Neural crest cell (in vitro differentiated cells): ENCODE measurements at regions not wholly inside any gene's neighbourhood (a gene's known extent, or its start where the extent isn't known, plus 50 kb on each side); places are given as distances from the start of the nearest gene placed in this dataset.

Source experiments
- DNase-seq: peaks from one replicate; pipeline ENCODE4 v3.0.0; 2021; ENCODE audit warnings: low read depth, mixed read lengths, low spot score
- H3K27ac Mint-ChIP-seq: one replicate; pipeline ENCODE4 v1.8.0; 2021; ENCODE audit warnings: mild to moderate bottlenecking, mixed read lengths; ENCODE audit not compliant: unreplicated experiment
- H3K27me3 Mint-ChIP-seq: 2 replicates; pipeline ENCODE4 v1.8.0; 2021; ENCODE audit warnings: low read depth, mild to moderate bottlenecking, mixed read lengths
- H3K36me3 Mint-ChIP-seq: 2 replicates; pipeline ENCODE4 v1.8.0; 2021; ENCODE audit warnings: low read depth, mild to moderate bottlenecking, mixed read lengths
- H3K4me1 Mint-ChIP-seq: 2 replicates; pipeline ENCODE4 v1.8.0; 2021; ENCODE audit warnings: mixed read lengths
- H3K4me3 Mint-ChIP-seq: one replicate; pipeline ENCODE4 v1.8.0; 2021; ENCODE audit warnings: mild to moderate bottlenecking, mixed read lengths
- H3K9me3 Mint-ChIP-seq: 2 replicates; pipeline ENCODE4 v1.8.0; 2021; ENCODE audit warnings: mixed read lengths
- TF ChIP-seq, protein P1 (sequence below): fragments of 200-600 bp; sonication (generic); conservative IDR thresholded peaks from 2 replicates; pipeline ENCODE4 v1.5.0; 2021; ENCODE audit warnings: antibody characterized with exemption, mild to moderate bottlenecking

DNA sequence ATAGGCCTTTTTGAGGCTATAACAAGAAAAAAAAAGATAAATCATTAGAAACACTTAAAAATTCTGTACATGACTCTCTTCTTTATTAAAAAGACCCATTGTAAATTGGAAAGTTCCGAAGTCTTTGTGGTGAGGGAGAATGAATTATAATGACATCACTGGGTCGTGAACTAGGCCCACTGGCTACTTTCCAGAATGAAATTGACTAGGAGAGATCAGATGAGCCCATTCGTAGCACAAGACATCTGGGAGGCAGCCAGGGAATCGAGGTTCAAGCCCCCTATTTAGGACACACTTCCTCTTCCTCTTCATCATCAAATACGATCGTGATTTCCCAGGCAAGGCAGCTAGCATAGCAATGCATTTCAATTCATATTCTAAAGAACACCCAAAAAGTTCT is 889.8 kb upstream of the NR2F2 start:
- Mint-ChIP-seq H3K9me3 (peaks cover 13% of the 10 kb centered on the region), H3K4me1 (no peaks in the 10 kb centered on the region), H3K27ac (no peak overlapping the region), H3K27me3 (no peaks in the 10 kb centered on the region), H3K36me3 (peaks cover 4% of the 10 kb centered on the region), H3K4me3 (no peak overlapping the region)
- TF ChIP-seq, protein P1, sequence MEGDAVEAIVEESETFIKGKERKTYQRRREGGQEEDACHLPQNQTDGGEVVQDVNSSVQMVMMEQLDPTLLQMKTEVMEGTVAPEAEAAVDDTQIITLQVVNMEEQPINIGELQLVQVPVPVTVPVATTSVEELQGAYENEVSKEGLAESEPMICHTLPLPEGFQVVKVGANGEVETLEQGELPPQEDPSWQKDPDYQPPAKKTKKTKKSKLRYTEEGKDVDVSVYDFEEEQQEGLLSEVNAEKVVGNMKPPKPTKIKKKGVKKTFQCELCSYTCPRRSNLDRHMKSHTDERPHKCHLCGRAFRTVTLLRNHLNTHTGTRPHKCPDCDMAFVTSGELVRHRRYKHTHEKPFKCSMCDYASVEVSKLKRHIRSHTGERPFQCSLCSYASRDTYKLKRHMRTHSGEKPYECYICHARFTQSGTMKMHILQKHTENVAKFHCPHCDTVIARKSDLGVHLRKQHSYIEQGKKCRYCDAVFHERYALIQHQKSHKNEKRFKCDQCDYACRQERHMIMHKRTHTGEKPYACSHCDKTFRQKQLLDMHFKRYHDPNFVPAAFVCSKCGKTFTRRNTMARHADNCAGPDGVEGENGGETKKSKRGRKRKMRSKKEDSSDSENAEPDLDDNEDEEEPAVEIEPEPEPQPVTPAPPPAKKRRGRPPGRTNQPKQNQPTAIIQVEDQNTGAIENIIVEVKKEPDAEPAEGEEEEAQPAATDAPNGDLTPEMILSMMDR, result no peak
- DNase-seq, result no peak

GRCh38 chr15:95442107-95442719 is 888.3 kb upstream of the NR2F2 start:
- Mint-ChIP-seq H3K9me3 (peaks cover 12% of the 10 kb centered on the region), H3K36me3 (no peaks in the 10 kb centered on the region), H3K27me3 (no peaks in the 10 kb centered on the region), H3K4me3 (no peak overlapping the region), H3K4me1 (peaks cover 3% of the 10 kb centered on the region), H3K27ac (no peak overlapping the region)
- DNase-seq, result no peak
- TF ChIP-seq, protein P1, result no peak

GRCh38 chr15:95444860-95445259 is 885.6 kb upstream of the NR2F2 start:
- H3K4me3 Mint-ChIP-seq, result no peak overlapping the region
- H3K4me1 Mint-ChIP-seq, result peaks cover 12% of the 10 kb centered on the region
- H3K27ac Mint-ChIP-seq, result no peak overlapping the region
- no peaks in the 10 kb centered on the region for H3K36me3 Mint-ChIP-seq
- no peaks in the 10 kb centered on the region for H3K27me3 Mint-ChIP-seq
- no peak for DNase-seq
- H3K9me3 Mint-ChIP-seq, result peaks cover 12% of the 10 kb centered on the region
- TF ChIP-seq, protein P1, result no peak

DNA sequence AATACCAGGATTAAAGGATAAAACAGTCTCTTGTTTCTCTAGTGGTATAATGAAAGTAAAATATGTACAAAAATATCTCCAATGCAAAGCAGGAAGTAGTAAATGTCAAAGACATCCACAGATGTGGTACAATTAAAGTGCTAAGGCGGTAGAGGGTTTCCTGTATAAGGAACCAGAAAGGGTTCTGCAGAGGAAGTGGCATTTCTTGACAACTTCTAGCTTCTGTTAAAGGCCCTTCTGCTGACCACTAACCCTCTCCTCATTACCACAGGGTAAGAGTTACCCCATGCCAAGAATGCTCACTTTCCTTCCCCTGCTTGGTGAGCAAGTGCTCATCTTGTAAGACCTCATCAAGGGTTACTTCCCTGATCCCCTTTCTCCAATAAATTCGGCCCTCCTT is 883.6 kb upstream of the NR2F2 start:
- TF ChIP-seq, protein P1, result no peak
- DNase-seq, result no peak
- Mint-ChIP-seq H3K27me3 (no peaks in the 10 kb centered on the region), H3K4me1 (peaks cover 18% of the 10 kb centered on the region), H3K9me3 (peaks cover 12% of the 10 kb centered on the region), H3K27ac (peak overlapping the region; percentile 58), H3K36me3 (no peaks in the 10 kb centered on the region), H3K4me3 (no peak overlapping the region)

- H3K9me3 Mint-ChIP-seq, result peaks cover 12% of the 10 kb centered on the region
- no peak overlapping the region for H3K27ac Mint-ChIP-seq
- TF ChIP-seq, protein P1, result no peak
- no peaks in the 10 kb centered on the region for H3K36me3 Mint-ChIP-seq
- no peak overlapping the region for H3K4me3 Mint-ChIP-seq
- no peak for DNase-seq
- H3K4me1 Mint-ChIP-seq, result peaks cover 24% of the 10 kb centered on the region
- H3K27me3 Mint-ChIP-seq, result no peaks in the 10 kb centered on the region
These were observed 883.0 kb upstream of the NR2F2 start for GRCh38 chr15:95447486-95447885.
